ENCODE measurements at regions not wholly inside any gene's neighbourhood (a gene's known extent, or its start where the extent isn't known, plus 50 kb on each side); places are given as distances from the start of the nearest gene placed in this dataset.
"Not testable (repeated sequence)": the region's sequence is repeated elsewhere in the genome, so short reads cannot be mapped to it uniquely, and the experiment has no call there.

GRCh38 chr2:877747-878146 lies 72.9 kb upstream of the SNTG2 start:
- DNase-seq (ENCODE audit: low read depth) = no peak

GRCh38 chr2:875687-876615 lies 74.7 kb upstream of the SNTG2 start:
- DNase-seq (ENCODE audit: low read depth) = no peak

GRCh38 chr2:873651-874580 lies 76.7 kb upstream of the SNTG2 start:
- DNase-seq (ENCODE audit: low read depth) = no peak

GRCh38 chr2:873027-873426 lies 77.6 kb upstream of the SNTG2 start:
- no peak for DNase-seq (ENCODE audit: low read depth)

GRCh38 chr2:871926-872680 lies 78.5 kb upstream of the SNTG2 start:
- no peak for DNase-seq (ENCODE audit: low read depth)

GRCh38 chr2:871175-871727 lies 79.4 kb upstream of the SNTG2 start:
- no peak for DNase-seq (ENCODE audit: low read depth)

GRCh38 chr2:870426-870825 lies 80.2 kb upstream of the SNTG2 start:
- no peak for DNase-seq (ENCODE audit: low read depth)

- DNase-seq (ENCODE audit: low read depth) = no peak
Observed at GRCh38 chr2:869894-870293, 80.8 kb upstream of the SNTG2 start.

GRCh38 chr2:869357-869871 lies 81.2 kb upstream of the SNTG2 start:
- no peak for DNase-seq (ENCODE audit: low read depth)

- not testable (repeated sequence) for DNase-seq (ENCODE audit: low read depth)
Observed at GRCh38 chr2:868857-869256, 81.8 kb upstream of the SNTG2 start.

GRCh38 chr2:867296-867695 lies 83.4 kb upstream of the SNTG2 start:
- DNase-seq (ENCODE audit: low read depth) = no peak

- DNase-seq (ENCODE audit: low read depth) = no peak
Observed at GRCh38 chr2:866887-867286, 83.8 kb upstream of the SNTG2 start.

GRCh38 chr2:866009-866680 lies 84.5 kb upstream of the SNTG2 start:
- no peak for DNase-seq (ENCODE audit: low read depth)

GRCh38 chr2:864501-865106 lies 86.0 kb upstream of the SNTG2 start:
- DNase-seq (ENCODE audit: low read depth) = no peak

- DNase-seq (ENCODE audit: low read depth) = no peak
Observed at GRCh38 chr2:863732-864450, 86.8 kb upstream of the SNTG2 start.

GRCh38 chr2:862731-863466 lies 87.8 kb upstream of the SNTG2 start:
- DNase-seq (ENCODE audit: low read depth) = no peak

- DNase-seq (ENCODE audit: low read depth) = no peak
Observed at GRCh38 chr2:862355-862687, 88.3 kb upstream of the SNTG2 start.

GRCh38 chr2:861655-862354 lies 88.8 kb upstream of the SNTG2 start:
- DNase-seq (ENCODE audit: low read depth) = no peak
